Stimulated activated CD4-positive, alpha-beta T cell treated with anti-CD3 and anti-CD28 coated beads, Interleukin-4, amount 100 ng/mL, for 24 hours (primary cell): ENCODE measurements at regions not wholly inside any gene's neighbourhood (a gene's known extent, or its start where the extent isn't known, plus 50 kb on each side); places are given as distances from the start of the nearest gene placed in this dataset.

Source experiments
- DNase-seq: peaks from one replicate; pipeline ENCODE4 v3.0.0-alpha.2; 2020

- DNase-seq: no peak
Observed at GRCh38 chr16:86430814-86431213, 79.5 kb upstream of the FOXF1 start.

GRCh38 chr16:86431540-86431939 lies 78.8 kb upstream of the FOXF1 start:
- no peak for DNase-seq

GRCh38 chr16:86432048-86432447 lies 78.3 kb upstream of the FOXF1 start:
- DNase-seq: no peak

- DNase-seq: no peak
Observed at GRCh38 chr16:86432691-86433090, 77.6 kb upstream of the FOXF1 start.

- no peak for DNase-seq
Observed at GRCh38 chr16:86436466-86437185, 73.7 kb upstream of the FOXF1 start.

GRCh38 chr16:86437348-86437747 lies 73.0 kb upstream of the FOXF1 start:
- DNase-seq: no peak

- no peak for DNase-seq
Observed at GRCh38 chr16:86442703-86443102, 67.6 kb upstream of the FOXF1 start.

- DNase-seq: no peak
Observed at GRCh38 chr16:86443508-86444147, 66.7 kb upstream of the FOXF1 start.

- DNase-seq: no peak
Observed at GRCh38 chr16:86444261-86444660, 66.1 kb upstream of the FOXF1 start.

- DNase-seq: no peak
Observed at GRCh38 chr16:86444661-86445060, 65.7 kb upstream of the FOXF1 start.

GRCh38 chr16:86446279-86446678 lies 64.0 kb upstream of the FOXF1 start:
- DNase-seq: no peak

- DNase-seq: no peak
Observed at GRCh38 chr16:86447228-86447627, 63.1 kb upstream of the FOXF1 start.

- DNase-seq: no peak
Observed at GRCh38 chr16:86448306-86448890, 61.9 kb upstream of the FOXF1 start.

- no peak for DNase-seq
Observed at GRCh38 chr16:86449446-86450095, 60.8 kb upstream of the FOXF1 start.

GRCh38 chr16:86450691-86451090 lies 59.6 kb upstream of the FOXF1 start:
- no peak for DNase-seq

- DNase-seq: no peak
Observed at GRCh38 chr16:86452451-86452850, 57.9 kb upstream of the FOXF1 start.

- no peak for DNase-seq
Observed at GRCh38 chr16:86455116-86455515, 55.2 kb upstream of the FOXF1 start.

GRCh38 chr16:86455640-86456039 lies 54.7 kb upstream of the FOXF1 start:
- DNase-seq: no peak

GRCh38 chr16:86457501-86458148 lies 52.7 kb upstream of the FOXF1 start:
- no peak for DNase-seq

- no peak for DNase-seq
Observed at GRCh38 chr16:86458149-86458777, 52.1 kb upstream of the FOXF1 start.

- DNase-seq: no peak
Observed at GRCh38 chr16:86459266-86459665, 51.1 kb upstream of the FOXF1 start.
